GM23248 (cell line): ENCODE measurements at regions not wholly inside any gene's neighbourhood (a gene's known extent, or its start where the extent isn't known, plus 50 kb on each side); places are given as distances from the start of the nearest gene placed in this dataset.

Experiments
- DNase-seq: peaks from one replicate; pipeline ENCODE4 v3.0.0-alpha.2; 2015
- H2AFZ ChIP-seq: fragments of 200-600 bp; sonication (generic); 2 replicates; pipeline ENCODE4 v1.6.1; 2016; ENCODE audit warnings: antibody characterized with exemption
- H3F3A ChIP-seq: fragments of 200-600 bp; sonication (generic); 2 replicates; pipeline ENCODE4 v1.6.1; 2016; ENCODE audit warnings: mild to moderate bottlenecking, antibody characterized with exemption, mixed run types; ENCODE audit not compliant: insufficient read depth
- H3K27ac ChIP-seq: fragments of 200-600 bp; sonication (generic); 2 replicates; pipeline ENCODE4 v1.5.1; 2016; ENCODE audit warnings: mild to moderate bottlenecking
- H3K27me3 ChIP-seq: fragments of 200-600 bp; sonication (generic); replicated peaks from 2 replicates; pipeline ENCODE4 v1.6.1; 2016; ENCODE audit warnings: mild to moderate bottlenecking; ENCODE audit not compliant: insufficient read depth
- H3K36me3 ChIP-seq: fragments of 200-600 bp; sonication (generic); 2 replicates; pipeline ENCODE4 v1.6.1; 2016; ENCODE audit warnings: low read depth, mild to moderate bottlenecking
- H3K4me1 ChIP-seq: fragments of 200-600 bp; sonication (generic); 2 replicates; pipeline ENCODE4 v1.6.1; 2016; ENCODE audit warnings: mild to moderate bottlenecking; ENCODE audit not compliant: insufficient read depth
- H3K4me2 ChIP-seq: fragments of 200-600 bp; sonication (generic); one replicate; pipeline ENCODE4 v1.6.1; 2016; ENCODE audit warnings: mild to moderate bottlenecking; ENCODE audit not compliant: unreplicated experiment
- H3K4me3 ChIP-seq: fragments of 200-600 bp; sonication (generic); 2 replicates; pipeline ENCODE4 v1.5.1; 2016; ENCODE audit warnings: mild to moderate bottlenecking
- H3K79me2 ChIP-seq: fragments of 200-600 bp; sonication (generic); 2 replicates; pipeline ENCODE4 v1.6.1; 2016; ENCODE audit warnings: mild to moderate bottlenecking; ENCODE audit not compliant: insufficient read depth
- H3K9ac ChIP-seq: fragments of 200-600 bp; sonication (generic); 2 replicates; pipeline ENCODE4 v1.6.1; 2016; ENCODE audit warnings: mild to moderate bottlenecking
- H3K9me2 ChIP-seq: fragments of 200-600 bp; sonication (generic); 2 replicates; pipeline ENCODE4 v1.6.1; 2016; ENCODE audit warnings: mixed run types, mild to moderate bottlenecking, moderate library complexity; ENCODE audit not compliant: insufficient read depth
- H3K9me3 ChIP-seq: fragments of 200-600 bp; sonication (generic); one replicate; pipeline ENCODE4 v1.6.1; 2017; ENCODE audit warnings: low read depth
- H4K20me1 ChIP-seq: fragments of 200-600 bp; sonication (generic); 2 replicates; pipeline ENCODE4 v1.6.0; 2016; ENCODE audit not compliant: insufficient read depth
- EZH2 ChIP-seq: fragments of 200-600 bp; sonication (generic); IDR thresholded peaks from 2 replicates; pipeline ENCODE4 v1.6.1; 2018; ENCODE audit warnings: antibody characterized with exemption, mild to moderate bottlenecking; ENCODE audit not compliant: insufficient read depth, poor library complexity, severe bottlenecking
- EZH2phosphoT487 ChIP-seq: fragments of 200-600 bp; sonication (generic); IDR thresholded peaks from 2 replicates; pipeline ENCODE4 v1.6.1; 2018; ENCODE audit warnings: antibody characterized with exemption, moderate library complexity, mild to moderate bottlenecking, low read depth; ENCODE audit not compliant: insufficient read depth
- WGBS, 2 experiments: methylation state at CpG; one replicate each; pipeline ENCODE4 v1.1.6; 2015 to 2017; ENCODE audit warnings: low lambda C conversion rate in 2 of 2, low coverage in 1 of 2; ENCODE audit errors: missing lambda C conversion rate in 2 of 2; 5-methylcytosine and 5-hydroxymethylcytosine counted together
- in situ Hi-C: fragments of 300-500 bp; cut with MboI; formaldehyde crosslinking; loops from 2 replicates; pipeline ENCODE4 v1.15.0; 2020

GRCh38 chr11:91761406-91762025, 463.1 kb upstream of the FAT3 start:
- in situ Hi-C loops, result no loop called here
- Histone ChIP-seq H3K9me2 (no peaks in the 10 kb centered on the region), H3K4me2 (no peak overlapping the region), H3K27me3 (no peaks in the 10 kb centered on the region), H3F3A (no peaks in the 10 kb centered on the region), H3K27ac (no peak overlapping the region), H3K4me3 (no peak overlapping the region), H4K20me1 (no peaks in the 10 kb centered on the region), H3K9me3 (no peaks in the 10 kb centered on the region), H3K36me3 (no peaks in the 10 kb centered on the region), H2AFZ (no peak overlapping the region), H3K9ac (no peak overlapping the region), H3K4me1 (no peaks in the 10 kb centered on the region), H3K79me2 (no peaks in the 10 kb centered on the region)
- TF ChIP-seq EZH2phosphoT487 (no peak), EZH2 (no peak)
- no peak for DNase-seq
- 1 to 2% methylated on average over 3 of the region's 3 CpGs for WGBS, 2 experiments

GRCh38 chr11:91756829-91757480, 467.7 kb upstream of the FAT3 start:
- Histone ChIP-seq H3K9me3 (no peaks in the 10 kb centered on the region), H3K4me2 (no peak overlapping the region), H3K9ac (no peak overlapping the region), H3K79me2 (no peaks in the 10 kb centered on the region), H3K27ac (no peak overlapping the region), H3K4me3 (no peak overlapping the region), H4K20me1 (no peaks in the 10 kb centered on the region), H3K4me1 (no peaks in the 10 kb centered on the region), H2AFZ (no peak overlapping the region), H3F3A (no peaks in the 10 kb centered on the region), H3K9me2 (no peaks in the 10 kb centered on the region), H3K27me3 (no peaks in the 10 kb centered on the region), H3K36me3 (no peaks in the 10 kb centered on the region)
- DNase-seq, result no peak
- TF ChIP-seq EZH2phosphoT487, result no peak
- TF ChIP-seq EZH2, result no peak
- in situ Hi-C loops, result no loop called here
- 25 to 38% methylated on average over 1 of the region's 1 CpG for WGBS, 2 experiments

- no peak for DNase-seq
- H3K9ac ChIP-seq, result no peak overlapping the region
- TF ChIP-seq EZH2phosphoT487 (no peak), EZH2 (no peak)
- H3K9me3 ChIP-seq, result no peaks in the 10 kb centered on the region
- no peaks in the 10 kb centered on the region for H3K36me3 ChIP-seq
- WGBS, 2 experiments, result 13 to 19% methylated on average over 2 of the region's 2 CpGs
- in situ Hi-C loops, result no loop called here
- H4K20me1 ChIP-seq, result no peaks in the 10 kb centered on the region
- no peaks in the 10 kb centered on the region for H3K4me1 ChIP-seq
- no peaks in the 10 kb centered on the region for H3K79me2 ChIP-seq
- H3K27ac ChIP-seq, result no peak overlapping the region
- no peak overlapping the region for H3K4me3 ChIP-seq
- no peaks in the 10 kb centered on the region for H3K9me2 ChIP-seq
- H3K4me2 ChIP-seq, result no peak overlapping the region
- no peak overlapping the region for H2AFZ ChIP-seq
- H3K27me3 ChIP-seq, result no peaks in the 10 kb centered on the region
- no peaks in the 10 kb centered on the region for H3F3A ChIP-seq
Observed at GRCh38 chr11:91755951-91756707, 468.5 kb upstream of the FAT3 start.

GRCh38 chr11:91755526-91755925, 469.1 kb upstream of the FAT3 start:
- Histone ChIP-seq H3F3A (no peaks in the 10 kb centered on the region), H3K4me3 (no peak overlapping the region), H3K9me3 (no peaks in the 10 kb centered on the region), H3K9me2 (no peaks in the 10 kb centered on the region), H3K27ac (no peak overlapping the region), H3K4me1 (no peaks in the 10 kb centered on the region), H3K9ac (no peak overlapping the region), H3K4me2 (no peak overlapping the region), H3K27me3 (no peaks in the 10 kb centered on the region), H3K79me2 (no peaks in the 10 kb centered on the region), H4K20me1 (no peaks in the 10 kb centered on the region), H2AFZ (no peak overlapping the region), H3K36me3 (no peaks in the 10 kb centered on the region)
- DNase-seq, result no peak
- TF ChIP-seq EZH2phosphoT487 (no peak), EZH2 (no peak)
- in situ Hi-C loops, result no loop called here
